ENCODE measurements at regions not wholly inside any gene's neighbourhood (a gene's known extent, or its start where the extent isn't known, plus 50 kb on each side); places are given as distances from the start of the nearest gene placed in this dataset.

DNA sequence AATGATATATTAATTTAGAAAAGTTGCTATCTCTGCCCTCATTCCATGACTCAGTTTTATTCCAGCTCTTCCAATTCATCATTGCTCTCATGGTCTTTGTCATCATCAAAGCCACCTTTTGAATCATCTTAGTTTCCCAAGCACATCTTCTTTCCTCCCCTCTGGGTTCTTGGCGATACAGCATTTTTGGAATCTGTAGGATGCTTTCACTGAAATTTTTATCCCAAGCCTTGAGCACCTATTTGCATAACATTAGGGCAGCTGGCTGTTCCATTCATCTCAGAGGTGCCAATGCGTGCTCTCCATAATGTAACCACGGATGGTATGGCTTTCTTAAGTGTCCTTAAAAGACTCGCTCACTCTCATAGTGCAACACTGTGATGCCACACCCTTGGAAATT lies 100.4 kb downstream of the SNX5 start:
- TF ChIP-seq POLR2A (IDR thresholded peaks at IDR 0.05) = no peak
- TF ChIP-seq, protein P1, sequence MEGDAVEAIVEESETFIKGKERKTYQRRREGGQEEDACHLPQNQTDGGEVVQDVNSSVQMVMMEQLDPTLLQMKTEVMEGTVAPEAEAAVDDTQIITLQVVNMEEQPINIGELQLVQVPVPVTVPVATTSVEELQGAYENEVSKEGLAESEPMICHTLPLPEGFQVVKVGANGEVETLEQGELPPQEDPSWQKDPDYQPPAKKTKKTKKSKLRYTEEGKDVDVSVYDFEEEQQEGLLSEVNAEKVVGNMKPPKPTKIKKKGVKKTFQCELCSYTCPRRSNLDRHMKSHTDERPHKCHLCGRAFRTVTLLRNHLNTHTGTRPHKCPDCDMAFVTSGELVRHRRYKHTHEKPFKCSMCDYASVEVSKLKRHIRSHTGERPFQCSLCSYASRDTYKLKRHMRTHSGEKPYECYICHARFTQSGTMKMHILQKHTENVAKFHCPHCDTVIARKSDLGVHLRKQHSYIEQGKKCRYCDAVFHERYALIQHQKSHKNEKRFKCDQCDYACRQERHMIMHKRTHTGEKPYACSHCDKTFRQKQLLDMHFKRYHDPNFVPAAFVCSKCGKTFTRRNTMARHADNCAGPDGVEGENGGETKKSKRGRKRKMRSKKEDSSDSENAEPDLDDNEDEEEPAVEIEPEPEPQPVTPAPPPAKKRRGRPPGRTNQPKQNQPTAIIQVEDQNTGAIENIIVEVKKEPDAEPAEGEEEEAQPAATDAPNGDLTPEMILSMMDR (IDR thresholded peaks at IDR 0.05) = no peak

All from breast epithelium (tissue), 3 donors.